ENCODE measurements at regions not wholly inside any gene's neighbourhood (a gene's known extent, or its start where the extent isn't known, plus 50 kb on each side); places are given as distances from the start of the nearest gene placed in this dataset.

DNA sequence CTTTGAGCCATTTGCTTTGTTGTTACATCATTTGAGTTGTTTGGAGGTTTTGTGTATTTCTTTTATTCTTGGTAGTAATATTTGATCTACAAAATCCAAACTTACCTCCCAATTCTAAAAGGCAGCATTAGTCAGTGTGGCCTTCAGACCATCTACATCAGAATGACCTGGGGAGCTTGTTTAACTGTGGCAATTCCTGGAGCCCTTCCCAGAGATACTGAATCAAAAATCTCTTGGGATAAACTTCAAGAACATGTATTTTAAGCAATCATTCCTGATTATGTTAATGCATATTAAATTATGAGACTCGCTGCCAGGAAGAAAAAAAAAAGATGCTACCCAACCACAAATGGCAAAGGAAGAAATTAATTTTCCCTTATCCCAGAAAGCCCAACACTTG, 268.9 kb upstream of the PDE4D start:
- CTCF ChIA-PET: no interaction called here
- no peaks in the 10 kb centered on the region for H3K9me3 Mint-ChIP-seq (ENCODE audit: unreplicated experiment)

DNA sequence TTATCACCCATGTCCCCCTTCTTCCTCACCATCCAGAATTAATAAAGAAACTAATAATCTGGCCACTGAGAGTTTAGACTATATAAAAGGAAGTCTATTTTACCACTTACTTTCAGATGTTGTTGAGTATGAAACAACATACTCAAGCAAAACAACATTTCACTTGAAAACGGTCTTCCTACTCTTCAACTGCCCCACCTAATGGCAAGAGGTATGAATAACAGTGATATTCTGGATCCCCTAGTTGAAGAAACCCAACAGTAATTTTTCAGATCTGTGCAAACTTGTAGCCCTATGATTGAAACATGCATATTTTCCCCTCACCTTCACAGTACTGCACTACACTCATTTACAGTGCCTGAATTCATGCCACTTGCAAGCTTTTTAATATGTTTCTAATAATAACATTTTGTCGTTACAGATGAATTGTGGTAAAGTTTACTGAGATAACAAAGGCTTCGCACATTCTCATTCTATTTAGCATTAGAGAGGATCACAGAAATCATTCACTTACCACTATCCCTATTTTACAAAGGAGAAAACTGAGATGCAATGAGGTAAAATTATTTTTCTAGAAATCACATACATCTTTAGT, 267.9 kb upstream of the PDE4D start:
- ChIA-PET CTCF (no interaction called here), POLR2A (no interaction called here)
- Mint-ChIP-seq H3K9me3 (ENCODE audit: unreplicated experiment) (no peaks in the 10 kb centered on the region), H3K4me3 (ENCODE audit: unreplicated experiment) (no peak overlapping the region), H3K27ac (ENCODE audit: unreplicated experiment) (no peak overlapping the region), H3K27me3 (ENCODE audit: insufficient read depth, unreplicated experiment) (no peaks in the 10 kb centered on the region), H3K4me1 (ENCODE audit: low read depth, unreplicated experiment) (no peaks in the 10 kb centered on the region), H3K36me3 (ENCODE audit: insufficient read depth, unreplicated experiment) (no peaks in the 10 kb centered on the region)
- TF ChIP-seq, protein P1, sequence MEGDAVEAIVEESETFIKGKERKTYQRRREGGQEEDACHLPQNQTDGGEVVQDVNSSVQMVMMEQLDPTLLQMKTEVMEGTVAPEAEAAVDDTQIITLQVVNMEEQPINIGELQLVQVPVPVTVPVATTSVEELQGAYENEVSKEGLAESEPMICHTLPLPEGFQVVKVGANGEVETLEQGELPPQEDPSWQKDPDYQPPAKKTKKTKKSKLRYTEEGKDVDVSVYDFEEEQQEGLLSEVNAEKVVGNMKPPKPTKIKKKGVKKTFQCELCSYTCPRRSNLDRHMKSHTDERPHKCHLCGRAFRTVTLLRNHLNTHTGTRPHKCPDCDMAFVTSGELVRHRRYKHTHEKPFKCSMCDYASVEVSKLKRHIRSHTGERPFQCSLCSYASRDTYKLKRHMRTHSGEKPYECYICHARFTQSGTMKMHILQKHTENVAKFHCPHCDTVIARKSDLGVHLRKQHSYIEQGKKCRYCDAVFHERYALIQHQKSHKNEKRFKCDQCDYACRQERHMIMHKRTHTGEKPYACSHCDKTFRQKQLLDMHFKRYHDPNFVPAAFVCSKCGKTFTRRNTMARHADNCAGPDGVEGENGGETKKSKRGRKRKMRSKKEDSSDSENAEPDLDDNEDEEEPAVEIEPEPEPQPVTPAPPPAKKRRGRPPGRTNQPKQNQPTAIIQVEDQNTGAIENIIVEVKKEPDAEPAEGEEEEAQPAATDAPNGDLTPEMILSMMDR (IDR thresholded peaks at IDR 0.05; ENCODE audit: insufficient read depth in 1 of 2, low read depth in 1 of 2, low read length in 1 of 2, severe bottlenecking in 1 of 2, unreplicated experiment in 1 of 2): peak; percentile 55 to 63
- intact Hi-C loops (cut with micrococcal nuclease; ENCODE audit: unreplicated experiment): loop anchor here (1.0 kb wide), 2 partner anchors 347 to 351 kb away; no protein-coding TSS in a partner anchor
- no peak overlapping the region for H3K4me3 ChIP-seq (ENCODE audit: low read depth, low read length)
- no peaks in the 10 kb centered on the region for H3K4me1 ChIP-seq
- peak in 1 of 2 experiments; percentile 18 for DNase-seq
- H3K27me3 ChIP-seq (replicated peaks; ENCODE audit: control insufficient read depth, insufficient read depth, low read length): no peaks in the 10 kb centered on the region
- no peaks in the 10 kb centered on the region for H3K36me3 ChIP-seq (ENCODE audit: control insufficient read depth, insufficient read depth, low read length)
- BruUV-seq (replicated peaks): no TSS peak
- no peaks in the 10 kb centered on the region for H3K9me3 ChIP-seq

More for the DNA sequence above, 268.9 kb upstream of the PDE4D start:
- Histone ChIP-seq H3K9me3 (no peaks in the 10 kb centered on the region), H3K36me3 (ENCODE audit: control insufficient read depth, insufficient read depth, low read length) (no peaks in the 10 kb centered on the region), H3K4me1 (no peaks in the 10 kb centered on the region), H3K4me3 (ENCODE audit: low read depth, low read length) (no peak overlapping the region), H3K27me3 (replicated peaks; ENCODE audit: control insufficient read depth, insufficient read depth, low read length) (no peaks in the 10 kb centered on the region)
- no peaks in the 10 kb centered on the region for H3K27me3 Mint-ChIP-seq (ENCODE audit: insufficient read depth, unreplicated experiment)
- POLR2A ChIA-PET: no interaction called here
- H3K27ac Mint-ChIP-seq (ENCODE audit: unreplicated experiment): no peak overlapping the region
- BruUV-seq (replicated peaks): no TSS peak
- DNase-seq: no peak
- TF ChIP-seq, protein P1 (IDR thresholded peaks at IDR 0.05; ENCODE audit: insufficient read depth in 1 of 2, low read depth in 1 of 2, low read length in 1 of 2, severe bottlenecking in 1 of 2, unreplicated experiment in 1 of 2): no peak
- no peaks in the 10 kb centered on the region for H3K4me1 Mint-ChIP-seq (ENCODE audit: low read depth, unreplicated experiment)
- H3K4me3 Mint-ChIP-seq (ENCODE audit: unreplicated experiment): no peak overlapping the region
- intact Hi-C loops (cut with micrococcal nuclease; ENCODE audit: unreplicated experiment): no loop called here
- no peaks in the 10 kb centered on the region for H3K36me3 Mint-ChIP-seq (ENCODE audit: insufficient read depth, unreplicated experiment)

DNA sequence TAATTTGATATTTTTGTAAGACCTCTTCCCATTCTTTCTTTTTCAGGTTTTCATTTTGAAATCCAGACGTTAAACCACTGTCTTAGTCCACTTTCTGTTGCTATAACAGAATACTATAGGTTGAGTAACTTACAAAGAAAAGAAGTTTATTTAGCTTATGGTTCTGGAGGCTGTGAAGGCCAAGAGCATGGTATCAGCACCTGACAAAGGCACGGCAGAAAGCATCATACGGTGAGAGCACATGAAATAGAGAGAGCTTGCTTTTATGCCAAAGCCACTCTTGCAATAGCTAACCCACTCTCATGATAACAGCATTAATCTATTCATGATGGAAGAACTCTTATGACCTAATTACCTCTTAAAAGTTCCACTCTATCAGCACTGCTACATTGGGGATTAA, 255.6 kb upstream of the PDE4D start:
- Mint-ChIP-seq H3K36me3 (ENCODE audit: insufficient read depth, unreplicated experiment) (no peaks in the 10 kb centered on the region), H3K27me3 (ENCODE audit: insufficient read depth, unreplicated experiment) (peaks cover 6% of the 10 kb centered on the region), H3K27ac (ENCODE audit: unreplicated experiment) (no peak overlapping the region), H3K4me3 (ENCODE audit: unreplicated experiment) (no peak overlapping the region), H3K4me1 (ENCODE audit: low read depth, unreplicated experiment) (no peaks in the 10 kb centered on the region), H3K9me3 (ENCODE audit: unreplicated experiment) (peaks cover 9% of the 10 kb centered on the region)
- intact Hi-C loops (cut with micrococcal nuclease; ENCODE audit: unreplicated experiment): no loop called here
- CTCF ChIA-PET: no interaction called here
- Histone ChIP-seq H3K9me3 (no peaks in the 10 kb centered on the region; the same call in 1 of the 2 replicates), H3K4me3 (ENCODE audit: low read depth, low read length) (no peak overlapping the region), H3K27me3 (replicated peaks; ENCODE audit: control insufficient read depth, insufficient read depth, low read length) (no peaks in the 10 kb centered on the region), H3K4me1 (no peaks in the 10 kb centered on the region), H3K36me3 (ENCODE audit: control insufficient read depth, insufficient read depth, low read length) (no peaks in the 10 kb centered on the region)
- POLR2A ChIA-PET: no interaction called here
- BruUV-seq (replicated peaks): no TSS peak
- TF ChIP-seq, protein P1 (IDR thresholded peaks at IDR 0.05; ENCODE audit: insufficient read depth in 1 of 2, low read depth in 1 of 2, low read length in 1 of 2, severe bottlenecking in 1 of 2, unreplicated experiment in 1 of 2): no peak
- no peak for DNase-seq
